KG1 (cell line): ENCODE measurements at regions not wholly inside any gene's neighbourhood (a gene's known extent, or its start where the extent isn't known, plus 50 kb on each side); places are given as distances from the start of the nearest gene placed in this dataset.

Experiments
- DNase-seq: peaks from one replicate; lab custom pipeline; 2025; lab: John Stamatoyannopoulos, UW

DNA sequence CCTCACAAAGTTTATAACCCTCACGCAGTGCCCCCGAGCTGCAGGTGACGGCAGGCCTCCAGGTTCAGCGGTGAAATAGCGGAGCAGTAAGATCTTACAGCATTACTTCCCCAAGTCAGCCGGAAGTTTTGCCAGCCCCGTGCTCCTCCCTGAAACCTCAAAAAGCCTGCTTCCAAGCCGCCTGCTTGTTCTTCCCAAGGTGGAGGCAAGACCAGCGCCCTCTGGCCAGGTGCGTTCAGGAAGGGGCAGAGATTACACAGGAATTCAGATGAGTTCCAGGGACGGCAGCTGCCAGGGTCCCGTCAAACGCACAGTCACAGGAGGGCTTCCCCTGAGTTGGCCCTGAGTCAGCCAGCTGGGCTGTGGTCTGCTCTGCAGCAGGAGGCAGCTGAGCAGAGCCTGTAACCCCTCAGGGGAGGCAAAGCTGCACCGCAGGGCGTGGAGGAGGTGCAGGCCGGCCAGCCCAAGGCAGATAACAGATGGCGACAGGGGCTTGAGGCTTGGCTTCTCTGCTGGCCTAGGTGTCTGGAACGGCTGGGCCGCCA lies 124.1 kb upstream of the RPS6KA2 start:
- DNase-seq = no peak

DNA sequence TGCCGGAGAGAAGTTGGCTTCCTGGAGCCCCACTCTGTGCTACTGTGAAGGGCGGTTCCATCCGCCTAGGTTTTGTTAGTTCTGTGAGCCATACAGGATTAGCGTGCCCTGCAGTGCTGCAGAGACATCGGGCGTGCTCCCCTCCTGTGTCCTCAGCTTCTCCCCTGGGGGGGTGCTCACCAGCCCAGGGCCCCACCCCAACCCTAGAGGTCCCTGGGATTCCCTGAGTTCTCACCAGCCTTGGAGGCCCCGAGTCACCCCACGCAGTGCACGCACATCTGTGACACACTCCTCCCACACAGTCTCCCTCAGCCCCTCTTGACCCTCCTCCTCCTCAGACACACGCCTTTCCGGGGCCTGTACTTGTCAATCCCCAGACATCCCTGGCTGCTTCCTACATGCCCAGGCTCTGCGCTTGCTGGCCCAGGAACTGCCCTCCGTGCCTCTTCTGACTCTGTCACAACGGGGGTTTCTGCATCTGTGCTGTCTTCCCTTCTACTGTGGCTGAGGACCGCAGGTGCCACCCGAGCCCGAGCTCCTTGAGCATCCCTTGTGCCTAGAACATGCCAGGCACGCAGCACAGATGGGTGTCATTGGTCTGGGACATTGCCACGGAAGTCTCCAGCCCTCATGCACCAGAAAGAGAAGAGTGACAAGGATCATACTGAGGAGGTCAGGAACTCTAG lies 123.2 kb upstream of the RPS6KA2 start:
- DNase-seq = no peak

DNA sequence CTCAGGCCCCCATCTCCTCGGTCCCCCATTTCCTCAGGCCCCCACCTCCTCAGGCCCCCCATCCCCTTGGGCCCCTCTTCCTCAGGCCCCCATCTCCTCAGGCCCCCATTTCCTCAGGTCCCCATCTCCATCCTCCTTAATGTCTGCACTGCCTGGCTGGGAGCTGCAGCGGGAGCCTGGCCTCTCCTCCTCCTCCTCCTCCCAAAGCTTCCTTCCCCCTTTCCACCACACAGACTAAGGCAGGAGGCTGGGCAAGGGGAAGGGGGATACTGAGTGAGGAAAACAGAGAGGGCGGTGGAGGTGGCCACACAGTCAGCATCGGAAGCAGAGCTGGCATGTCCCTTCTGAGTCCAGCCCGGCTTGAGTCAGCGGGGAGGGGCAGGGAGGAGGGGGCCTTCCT lies 122.6 kb upstream of the RPS6KA2 start:
- DNase-seq = no peak

DNA sequence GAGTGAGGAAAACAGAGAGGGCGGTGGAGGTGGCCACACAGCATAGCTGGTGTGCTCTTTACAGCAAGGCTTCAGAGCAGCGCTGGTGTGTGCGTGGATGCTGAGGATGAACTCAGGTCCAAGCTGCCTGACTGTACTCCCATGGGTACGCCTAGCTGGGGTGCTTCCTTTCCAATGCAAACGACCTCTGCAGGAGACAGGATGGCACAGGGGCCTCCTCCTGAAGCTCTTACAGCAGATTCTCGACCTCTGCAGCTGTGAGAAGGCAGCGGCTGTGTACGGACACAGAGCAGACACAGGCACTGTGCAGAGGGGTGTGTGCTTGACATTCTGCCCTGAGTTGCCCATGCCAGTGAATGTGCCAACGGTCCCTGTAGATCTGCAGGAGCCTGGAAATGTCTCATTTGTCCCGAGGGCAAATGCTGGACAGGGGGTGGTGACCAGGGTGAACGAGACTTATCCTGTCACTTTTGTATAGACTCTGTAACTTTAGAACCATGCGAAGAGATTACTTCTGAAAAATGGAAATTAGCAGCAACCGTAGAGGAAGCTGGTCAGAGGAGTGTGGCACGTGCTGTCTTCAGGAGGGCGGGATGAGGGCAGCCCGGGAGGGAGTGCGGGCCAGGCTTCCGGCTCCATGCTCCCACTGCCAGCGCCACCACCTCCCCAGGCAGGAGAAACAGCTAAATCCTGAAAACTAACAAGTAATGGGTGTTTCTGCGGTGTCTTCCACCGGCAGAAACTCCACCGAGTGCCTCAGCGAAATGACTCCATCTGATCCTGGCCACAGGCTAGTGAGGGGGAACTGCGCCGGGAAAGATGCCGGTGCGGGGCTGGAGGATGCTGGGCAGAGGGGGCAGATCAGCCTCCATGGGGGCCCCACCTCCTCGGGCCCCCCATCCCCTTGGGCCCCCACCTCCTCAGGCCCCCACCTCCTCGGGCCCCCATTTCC lies 120.9 kb upstream of the RPS6KA2 start:
- DNase-seq = no peak

DNA sequence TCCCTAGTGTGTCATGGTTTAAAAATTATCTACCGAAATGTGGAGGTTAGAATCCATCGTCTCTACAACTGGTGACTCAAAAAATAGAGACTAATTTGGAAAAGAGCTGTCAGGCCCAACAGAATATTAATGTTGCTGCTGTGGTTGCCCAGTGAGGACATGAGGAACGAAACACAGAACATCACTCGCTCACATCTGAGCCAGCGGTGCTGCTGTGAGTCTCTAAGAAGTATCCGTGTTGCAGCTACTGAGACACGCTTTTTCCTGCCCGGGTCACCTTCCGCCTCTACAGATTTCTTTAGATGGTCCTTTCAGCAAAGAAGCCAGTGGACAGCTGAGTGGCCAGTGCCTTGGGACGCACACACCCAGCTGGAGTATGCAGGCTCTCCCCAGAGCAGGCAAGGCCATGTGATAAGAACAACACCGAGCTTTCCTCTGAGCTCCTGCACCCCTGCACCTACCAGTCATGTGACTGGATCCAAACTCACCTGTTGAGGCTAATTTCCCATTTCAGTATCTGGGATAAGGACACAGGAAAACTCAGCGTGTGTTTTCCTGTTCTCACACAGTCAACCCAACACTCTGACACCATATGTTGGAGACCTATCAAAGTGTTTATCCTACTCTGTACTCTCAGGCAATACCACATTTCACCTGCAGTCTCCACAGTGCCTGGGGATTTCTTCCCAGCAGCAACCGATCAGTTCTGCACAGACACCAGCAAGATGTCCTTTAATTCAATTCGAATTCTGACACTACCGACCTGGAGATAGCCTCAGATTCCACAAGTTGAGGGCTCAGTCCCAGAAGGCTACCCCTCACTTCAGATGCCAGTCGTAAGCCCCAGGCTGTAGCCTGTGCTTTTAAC lies 119.0 kb upstream of the RPS6KA2 start:
- no peak for DNase-seq

DNA sequence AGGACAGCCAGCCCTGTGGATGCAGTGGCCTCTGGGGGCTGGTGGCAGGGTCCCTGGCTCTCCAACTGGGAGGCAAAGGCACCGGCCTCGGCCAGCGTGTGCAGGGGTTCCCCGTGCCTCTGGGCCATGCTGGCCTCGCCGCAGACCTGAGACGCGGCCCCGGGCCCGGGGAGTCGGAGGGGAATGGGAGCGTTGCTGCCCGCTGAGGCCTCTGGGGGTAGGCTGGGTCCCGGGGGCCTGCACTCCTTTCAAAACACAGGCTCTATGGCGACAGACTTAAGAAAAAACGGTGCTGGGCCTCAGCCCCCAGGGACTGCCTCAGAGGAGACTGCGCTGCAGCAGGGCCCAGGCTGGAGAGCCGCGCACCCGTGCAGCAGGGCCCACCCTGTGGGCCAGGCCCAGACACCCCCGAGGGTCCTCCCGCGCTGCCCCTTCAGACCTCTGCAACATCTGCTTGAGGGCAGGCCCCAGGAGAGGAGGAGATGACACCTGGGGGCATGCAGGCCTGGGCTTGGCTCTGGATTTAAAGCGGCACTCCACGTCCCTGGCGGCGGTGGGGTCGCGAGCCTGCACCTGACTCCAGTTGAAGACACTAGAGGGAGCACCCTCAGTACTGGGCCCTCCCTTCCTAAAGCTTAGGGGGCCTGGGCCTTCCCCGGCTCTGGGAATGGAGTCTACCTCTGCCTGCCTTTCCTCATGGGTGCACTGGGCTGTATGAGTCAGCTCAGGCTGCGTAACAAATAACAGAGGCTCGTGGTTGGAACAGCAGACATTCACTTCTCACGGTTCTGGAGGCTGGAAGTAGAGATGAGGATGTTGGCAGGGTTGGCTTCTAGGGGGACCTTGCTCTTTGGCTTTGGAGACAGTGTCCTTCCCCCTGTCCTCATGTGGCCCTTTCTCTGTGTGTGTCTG lies 117.4 kb upstream of the RPS6KA2 start:
- no peak for DNase-seq

DNA sequence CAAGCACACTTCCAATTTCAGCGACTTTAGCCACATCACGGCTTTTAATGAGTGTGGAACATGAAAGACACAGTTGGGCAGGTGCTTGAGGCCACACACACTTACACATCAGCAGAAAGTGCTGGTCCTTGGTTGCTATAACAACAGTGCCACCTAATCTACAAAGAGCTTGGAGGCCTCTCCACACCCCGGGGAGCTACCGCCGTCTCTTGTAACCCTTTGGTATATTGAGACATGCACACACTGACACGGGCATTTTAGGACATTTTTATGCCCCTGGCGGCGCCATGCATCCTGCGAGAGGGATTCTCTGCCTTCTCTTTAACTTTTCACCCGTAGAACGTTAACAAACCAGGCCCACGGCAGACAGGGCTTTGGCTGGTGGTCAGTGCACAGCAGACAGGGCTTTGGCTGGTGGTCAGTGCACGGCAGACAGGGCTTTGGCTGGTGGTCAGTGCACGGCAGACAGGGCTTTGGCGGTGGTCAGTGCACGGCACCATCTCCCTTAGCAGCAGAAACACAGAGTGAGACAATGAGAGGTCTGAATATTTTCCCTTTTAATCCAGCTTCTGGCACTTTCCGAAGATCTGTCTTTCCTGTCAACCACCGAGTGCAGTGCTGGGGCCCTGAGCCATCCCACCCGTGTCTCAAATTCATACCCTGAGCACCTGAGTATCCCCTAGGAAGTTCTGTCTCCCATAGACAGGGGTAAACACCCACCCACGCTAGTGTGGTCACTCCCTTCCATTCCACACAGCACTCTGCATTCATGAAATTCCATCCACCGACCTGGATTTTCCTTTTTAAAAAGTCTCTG lies 116.6 kb upstream of the RPS6KA2 start:
- DNase-seq = no peak

DNA sequence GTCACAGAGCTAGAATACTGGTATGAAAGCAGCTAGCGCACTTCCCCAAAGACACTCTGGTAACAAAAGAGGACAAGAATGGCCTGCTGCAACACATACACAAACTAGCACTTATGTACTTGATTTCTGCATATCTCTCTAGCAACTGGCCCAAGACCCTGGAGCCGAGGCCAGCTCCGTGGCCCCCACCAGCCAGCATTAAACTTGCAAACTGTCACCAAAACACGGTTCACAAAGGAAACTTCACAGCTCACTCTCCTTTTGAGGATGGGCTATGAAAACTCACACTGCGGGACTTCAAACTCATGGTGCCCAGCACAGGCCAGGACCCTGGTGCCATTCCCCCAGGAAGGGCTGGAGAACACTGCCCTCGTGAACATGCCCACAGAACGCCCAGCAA lies 115.9 kb upstream of the RPS6KA2 start:
- DNase-seq = no peak

DNA sequence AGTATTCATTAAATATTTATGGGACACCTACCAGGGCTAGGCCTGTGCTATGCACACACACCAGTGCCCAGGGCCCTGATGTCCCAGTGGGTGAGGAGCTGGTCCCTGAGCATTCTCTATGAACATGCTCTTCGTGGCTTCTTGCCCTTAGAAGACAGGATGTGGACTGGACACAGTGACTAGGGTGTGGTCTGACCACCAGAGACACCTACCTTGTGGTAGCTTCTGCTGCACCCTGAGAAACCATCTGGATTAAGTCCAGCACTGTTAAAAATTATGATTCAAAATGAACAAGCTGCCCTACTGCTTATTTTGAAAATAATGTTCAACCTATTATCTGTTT lies 112.9 kb upstream of the RPS6KA2 start:
- DNase-seq = no peak

DNA sequence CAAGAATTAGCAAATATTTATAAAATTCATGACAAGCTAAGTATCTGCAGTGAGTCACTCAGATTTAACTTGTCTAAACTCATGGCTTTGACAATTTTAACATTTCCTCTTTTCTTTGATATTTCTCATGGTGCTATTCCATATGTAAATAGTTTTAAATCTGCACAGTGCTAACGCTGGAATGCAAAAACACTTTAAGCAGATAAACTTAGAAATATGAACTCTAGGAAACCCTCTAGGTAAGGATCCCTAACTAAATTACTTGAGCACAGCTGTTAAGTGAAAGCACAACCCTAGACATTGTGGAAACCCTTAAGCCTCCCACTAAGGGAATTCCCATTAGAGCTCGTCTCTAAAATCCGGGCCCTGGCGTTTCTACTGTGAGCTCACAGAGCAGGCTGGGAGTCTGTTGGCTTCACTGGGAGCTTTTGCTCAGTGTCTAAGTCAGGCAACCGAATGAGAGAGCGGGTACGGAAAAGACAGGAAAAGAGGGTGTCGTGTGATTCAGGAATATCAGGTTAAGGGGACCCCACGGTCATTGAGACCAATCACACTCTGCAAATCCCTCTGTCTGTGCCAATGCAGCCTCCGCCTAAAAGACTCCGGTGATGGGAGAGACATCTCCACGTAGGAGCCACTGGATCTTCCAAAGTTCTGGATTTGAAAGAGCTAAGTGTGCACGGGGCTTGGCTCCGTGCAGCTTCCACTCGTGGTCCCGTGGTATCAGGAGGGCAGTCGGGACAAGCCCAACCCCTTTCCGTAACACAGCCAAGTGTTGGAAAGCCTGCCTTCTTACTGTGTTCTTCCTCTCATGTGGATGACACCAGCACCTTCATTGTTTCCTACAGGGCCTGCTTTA lies 112.3 kb upstream of the RPS6KA2 start:
- DNase-seq = no peak

DNA sequence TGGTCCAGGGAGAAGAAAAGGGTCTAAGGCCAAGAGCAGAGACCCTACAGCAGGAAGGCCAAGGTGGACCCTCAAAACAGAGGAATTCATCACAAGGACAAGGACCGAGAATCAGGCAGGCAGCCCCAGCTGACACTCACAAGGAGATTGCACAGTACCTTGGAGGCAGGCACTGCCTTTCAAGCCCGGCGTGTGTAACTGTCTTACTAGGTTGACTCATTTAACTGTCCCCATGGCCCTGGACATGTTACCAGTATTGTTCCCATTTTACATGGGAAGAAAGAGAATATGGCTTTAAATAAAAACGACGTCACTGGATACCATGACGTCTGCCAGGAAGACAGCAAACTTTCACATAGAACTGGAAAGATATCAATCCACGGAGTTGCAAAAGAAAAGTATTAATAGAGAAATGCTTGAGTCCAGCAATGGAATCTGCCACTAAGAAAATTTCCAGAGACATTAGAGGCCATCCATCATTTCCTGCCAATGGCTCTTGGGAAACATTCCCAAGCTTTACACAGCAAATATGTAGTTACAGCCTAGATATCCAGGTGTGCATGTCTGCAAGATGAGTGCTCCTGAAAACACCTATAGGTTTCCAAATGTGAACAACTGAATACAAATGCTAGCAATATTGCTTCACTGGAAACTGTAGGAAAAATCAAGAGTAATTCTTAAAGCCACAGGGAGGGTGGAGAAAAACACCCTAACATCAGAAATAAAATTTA lies 111.5 kb upstream of the RPS6KA2 start:
- no peak for DNase-seq

DNA sequence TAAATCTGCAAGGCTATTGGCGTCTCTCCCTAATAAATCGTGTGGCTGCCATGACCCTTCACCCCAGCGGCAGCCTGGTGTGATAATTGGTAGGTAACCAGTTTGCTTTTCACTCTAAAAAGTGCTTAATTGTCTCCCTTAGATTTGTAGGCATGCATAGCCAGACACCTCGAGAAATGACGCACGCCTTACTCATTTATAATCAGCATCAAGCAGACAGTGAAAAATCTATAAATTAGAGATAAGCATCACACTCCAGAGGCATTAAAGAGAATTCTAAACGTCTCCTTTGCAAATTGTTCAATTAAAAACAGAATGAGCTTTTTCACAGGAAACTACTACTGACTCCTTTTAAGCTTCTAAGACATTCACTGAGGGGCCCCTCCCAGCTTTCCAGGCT lies 110.2 kb upstream of the RPS6KA2 start:
- DNase-seq = no peak

DNA sequence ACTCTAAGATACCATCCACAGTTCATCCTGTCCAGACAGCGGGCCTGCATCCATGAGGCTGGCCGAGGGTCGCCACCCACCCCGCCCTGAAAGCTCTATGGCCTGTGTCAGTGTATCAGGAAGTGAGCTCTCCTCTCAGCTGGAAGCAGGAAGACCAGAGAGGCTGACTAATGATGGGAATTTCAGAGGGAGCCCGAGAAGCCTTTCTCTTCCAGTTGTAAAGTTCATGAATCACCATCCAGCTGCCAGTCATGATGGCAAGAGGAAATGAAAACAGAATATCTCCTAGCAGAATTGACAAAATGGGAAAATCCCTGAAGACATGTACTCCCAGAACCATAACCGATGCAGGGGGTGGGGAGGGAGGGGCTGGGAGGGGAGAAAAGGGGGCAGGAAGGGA lies 109.6 kb upstream of the RPS6KA2 start:
- no peak for DNase-seq

DNA sequence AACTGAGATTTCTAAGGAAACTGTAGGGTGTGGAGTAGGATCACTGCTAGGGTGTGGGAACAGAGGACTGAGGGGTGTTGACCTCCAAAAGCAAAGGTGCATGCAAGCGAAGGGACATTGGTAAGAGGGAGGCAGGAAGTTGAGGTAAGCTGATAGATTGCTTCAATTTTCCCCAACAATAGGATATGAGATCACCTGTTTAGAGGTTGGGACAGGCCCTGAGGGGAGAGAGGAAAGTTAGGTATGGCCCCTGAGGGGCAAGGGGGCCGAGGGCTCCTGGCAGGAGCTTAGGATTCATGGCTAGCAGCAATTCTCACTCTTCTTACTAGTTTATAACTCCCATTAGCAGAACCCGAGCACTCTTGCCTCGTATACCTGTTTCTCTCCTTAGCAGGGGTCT lies 106.8 kb upstream of the RPS6KA2 start:
- DNase-seq = no peak

DNA sequence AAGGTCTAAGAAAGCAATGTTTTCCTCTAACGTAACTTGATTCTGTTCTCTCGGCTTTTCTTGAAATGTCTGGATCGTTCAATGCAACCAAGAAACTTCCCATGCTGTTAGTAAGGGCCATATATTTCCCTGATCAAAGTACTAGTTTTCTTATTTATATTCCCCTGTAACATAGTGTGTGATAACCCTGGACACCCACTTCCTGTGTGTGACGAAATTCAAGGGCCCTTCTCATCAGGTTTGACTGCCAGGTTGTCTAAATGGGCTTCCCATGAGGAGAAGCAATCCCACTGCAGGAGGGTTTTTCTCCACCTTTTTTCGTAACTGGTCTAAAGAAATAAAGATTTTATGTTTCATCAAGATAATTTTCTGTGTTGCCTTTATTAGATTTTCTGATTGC lies 102.6 kb upstream of the RPS6KA2 start:
- DNase-seq = no peak

DNA sequence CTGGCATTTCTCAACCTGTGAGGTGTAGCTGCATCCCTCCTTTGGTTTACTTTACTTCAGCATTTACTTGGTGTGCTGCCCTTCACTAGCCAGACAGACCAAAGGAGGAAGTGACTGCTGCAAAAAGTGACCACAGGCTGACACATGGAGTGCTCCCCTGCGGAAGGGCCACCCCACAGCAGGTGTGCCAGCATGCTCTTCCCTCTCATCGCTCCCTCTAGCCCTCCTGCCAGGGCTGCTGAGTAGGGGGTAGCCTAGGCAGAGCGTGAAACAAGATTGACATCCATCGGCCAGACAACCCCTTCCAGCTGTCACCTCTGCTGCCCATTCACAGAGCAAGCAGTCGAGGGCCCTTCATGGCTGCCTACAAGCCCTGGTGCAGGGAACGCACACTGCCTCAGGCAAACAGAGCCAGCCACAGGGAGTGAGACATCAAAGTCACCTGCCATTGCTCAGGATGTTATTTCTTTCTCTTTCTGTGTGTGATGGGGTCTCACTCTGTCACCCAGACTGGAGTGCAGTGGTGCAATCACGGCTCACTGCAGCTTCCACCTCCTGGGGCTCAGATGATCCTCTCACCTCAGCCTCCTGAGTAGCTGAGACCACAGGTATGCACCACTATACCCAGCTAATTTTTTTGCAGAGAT lies 102.0 kb upstream of the RPS6KA2 start:
- DNase-seq = no peak

DNA sequence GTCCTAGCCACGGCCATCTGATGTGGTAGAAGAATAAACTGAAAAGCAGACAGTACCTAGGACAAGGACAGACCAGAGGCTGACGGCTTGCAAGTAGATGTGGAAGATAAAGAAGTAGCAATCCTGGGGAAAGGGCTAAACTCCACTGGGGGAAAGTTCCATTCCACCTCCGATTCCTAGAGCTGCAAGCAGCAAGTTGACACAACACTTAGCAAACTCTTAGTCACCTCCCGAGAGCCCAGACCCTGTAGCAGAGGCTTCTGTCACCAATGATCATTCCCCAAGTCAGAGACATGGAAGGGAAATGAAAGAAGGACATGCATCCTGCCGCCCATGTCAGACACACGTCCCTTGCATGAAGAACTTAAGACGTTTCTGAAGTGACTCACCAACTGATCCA lies 99.2 kb upstream of the RPS6KA2 start:
- DNase-seq = no peak

DNA sequence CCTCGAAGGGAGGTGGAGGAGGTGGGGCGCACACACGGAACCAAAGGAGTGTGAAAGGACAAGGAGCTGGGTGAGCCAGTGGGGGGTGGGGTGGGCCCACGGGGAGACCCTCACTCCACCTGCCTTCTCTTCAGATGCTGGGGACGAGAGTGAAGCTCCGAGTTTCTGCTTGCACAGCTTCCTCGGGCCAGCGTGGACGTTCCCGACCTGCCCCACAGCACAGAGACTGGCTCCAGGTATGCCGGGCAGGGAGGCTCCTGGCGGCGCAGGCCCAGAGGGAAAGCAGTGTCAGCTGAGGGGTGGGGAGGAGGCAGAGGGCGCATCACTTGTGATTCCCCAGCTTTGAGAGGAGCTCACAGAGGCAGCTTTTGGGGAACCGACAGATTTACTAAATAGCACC lies 98.5 kb upstream of the RPS6KA2 start:
- no peak for DNase-seq
